GM04503 (cell line): ENCODE measurements at regions not wholly inside any gene's neighbourhood (a gene's known extent, or its start where the extent isn't known, plus 50 kb on each side); places are given as distances from the start of the nearest gene placed in this dataset.
A peak's percentile ranks its signal among the peaks of the same experiment; 100 is the strongest.

Source experiments
- DNase-seq: peaks from one replicate; pipeline ENCODE4 v3.0.0-alpha.2; 2012; ENCODE audit warnings: low read depth

GRCh38 chr7:27459731-27460053 is 203.0 kb downstream of the HIBADH start:
- peak; percentile 77 for DNase-seq

GRCh38 chr7:27462575-27463270 is 200.0 kb downstream of the HIBADH start:
- no peak for DNase-seq

- no peak for DNase-seq
Measured at GRCh38 chr7:27464970-27465369, 197.7 kb downstream of the HIBADH start.

GRCh38 chr7:27466703-27467102 is 196.0 kb downstream of the HIBADH start:
- DNase-seq, result no peak

GRCh38 chr7:27472043-27472442 is 190.6 kb downstream of the HIBADH start:
- no peak for DNase-seq
